HG02571 (cell line): ENCODE measurements at regions not wholly inside any gene's neighbourhood (a gene's known extent, or its start where the extent isn't known, plus 50 kb on each side); places are given as distances from the start of the nearest gene placed in this dataset.
A peak's percentile ranks its signal among the peaks of the same experiment; 100 is the strongest.
"Not testable (repeated sequence)": the region's sequence is repeated elsewhere in the genome, so short reads cannot be mapped to it uniquely, and the experiment has no call there.

Source experiments
- ATAC-seq: cut with Tn5 transposase; IDR thresholded peaks from one replicate; pipeline ENCODE4 v1.9.1; 2021; ENCODE audit warnings: mild to moderate bottlenecking, moderate library complexity; ENCODE audit not compliant: unreplicated experiment

DNA sequence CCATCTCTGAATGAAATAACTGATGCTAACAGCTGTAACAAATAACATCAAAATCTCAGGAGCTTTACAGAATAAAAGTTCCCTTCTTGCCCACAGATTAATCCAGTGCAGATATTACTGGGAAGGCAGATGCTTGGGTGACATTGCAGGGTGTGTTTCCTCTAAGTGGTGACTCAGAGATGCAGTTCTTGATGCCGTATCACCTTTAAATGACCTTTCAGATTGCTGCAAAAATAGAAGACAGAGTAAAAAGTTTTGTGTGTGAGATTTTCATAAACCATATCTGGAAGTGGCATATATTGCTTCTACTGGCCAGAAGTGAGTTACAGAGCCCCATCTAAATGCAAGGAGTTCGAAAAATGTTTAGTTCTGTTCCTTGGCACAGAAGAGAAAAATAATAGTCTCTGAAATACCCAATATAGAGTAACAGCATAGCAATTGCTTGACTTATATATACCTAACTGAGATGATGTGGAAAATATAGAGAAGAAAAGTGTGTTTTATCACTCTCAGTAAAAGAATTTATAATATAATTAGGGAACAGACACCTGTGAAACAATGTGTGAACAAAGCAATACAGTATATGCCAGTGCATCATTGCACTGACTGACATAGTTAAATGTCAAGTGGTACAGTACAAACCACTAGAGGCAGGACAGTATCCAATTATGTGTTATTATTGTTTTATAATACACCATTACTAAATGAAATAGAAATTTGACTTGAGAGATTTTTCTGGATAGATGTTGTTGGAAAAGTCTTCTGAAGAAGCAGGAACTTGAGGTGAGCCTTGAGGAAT, 430.7 kb upstream of the CBLB start:
- peak; percentile 63 for ATAC-seq

DNA sequence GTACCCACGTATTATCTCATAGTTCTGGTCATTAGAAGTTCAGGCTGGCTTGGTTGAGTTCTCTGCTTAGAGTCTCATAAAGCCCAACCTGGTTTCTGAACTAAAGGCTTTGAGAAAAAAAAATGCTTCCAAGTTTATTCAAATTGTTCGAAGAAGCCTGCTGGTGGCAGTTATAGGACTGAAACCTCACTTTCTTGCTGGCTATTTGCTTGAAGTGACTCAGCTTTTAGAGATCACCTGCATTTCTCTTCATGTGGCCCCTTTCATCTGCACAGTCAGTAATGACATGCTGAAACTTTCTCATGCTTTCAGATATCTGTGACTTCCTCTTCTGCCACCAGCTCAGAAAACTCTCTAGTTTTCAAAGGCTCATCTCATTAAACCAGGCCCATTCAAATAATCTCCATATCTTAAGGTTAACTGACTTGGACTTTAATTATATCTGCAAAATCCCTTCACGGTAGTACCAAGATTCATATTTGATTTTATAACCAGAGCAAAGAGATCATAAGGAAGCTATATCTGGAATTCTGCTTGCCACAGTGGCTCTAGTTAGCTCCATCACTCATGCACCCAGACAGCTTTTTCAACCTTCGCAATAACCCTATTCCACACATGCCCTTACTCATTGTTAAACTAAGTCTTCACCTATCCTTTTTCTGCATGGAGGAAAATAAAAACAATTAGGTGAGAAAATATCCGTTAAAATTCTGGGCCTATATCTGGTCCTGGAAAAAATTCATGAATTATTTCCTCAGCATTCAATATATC, 433.8 kb upstream of the CBLB start:
- peak; percentile 90 for ATAC-seq

DNA sequence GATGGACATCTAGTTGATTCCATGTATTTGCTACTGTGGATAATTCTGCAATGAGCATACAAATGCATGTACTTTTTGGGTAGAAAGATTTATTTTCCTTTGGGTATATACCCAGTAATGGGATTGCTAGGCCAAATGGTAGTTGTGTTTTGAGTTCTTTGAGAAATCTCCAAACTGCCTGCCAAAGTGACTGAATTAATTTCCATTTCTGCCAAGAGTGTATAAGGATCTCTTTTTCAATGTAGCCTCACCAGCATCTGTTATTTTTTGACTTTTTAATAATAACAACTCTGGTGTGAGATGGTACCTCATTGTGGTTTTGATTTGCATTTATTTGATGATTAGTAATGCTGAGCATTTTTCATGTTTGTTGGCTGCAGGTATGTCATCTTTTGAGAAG, 435.0 kb upstream of the CBLB start:
- no peak for ATAC-seq

DNA sequence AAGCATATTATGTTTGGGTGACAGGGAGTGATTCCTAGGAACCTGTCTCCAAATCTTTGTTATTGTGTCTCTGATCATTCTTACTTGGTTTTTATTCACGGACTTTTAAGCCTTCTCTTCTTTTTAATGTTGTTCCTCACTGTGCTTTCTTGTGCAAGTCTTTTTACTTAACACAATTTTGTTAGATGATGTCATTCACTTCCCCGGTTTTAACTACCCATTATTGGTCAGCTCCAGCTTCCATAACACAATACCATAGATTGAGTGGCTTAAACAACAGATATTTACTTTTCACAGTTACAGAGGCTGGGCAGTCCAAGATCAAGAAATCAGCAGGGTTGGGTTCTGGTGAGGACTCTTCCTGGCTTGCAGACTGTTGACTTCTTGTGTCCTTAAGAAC, 436.3 kb upstream of the CBLB start:
- no peak for ATAC-seq

DNA sequence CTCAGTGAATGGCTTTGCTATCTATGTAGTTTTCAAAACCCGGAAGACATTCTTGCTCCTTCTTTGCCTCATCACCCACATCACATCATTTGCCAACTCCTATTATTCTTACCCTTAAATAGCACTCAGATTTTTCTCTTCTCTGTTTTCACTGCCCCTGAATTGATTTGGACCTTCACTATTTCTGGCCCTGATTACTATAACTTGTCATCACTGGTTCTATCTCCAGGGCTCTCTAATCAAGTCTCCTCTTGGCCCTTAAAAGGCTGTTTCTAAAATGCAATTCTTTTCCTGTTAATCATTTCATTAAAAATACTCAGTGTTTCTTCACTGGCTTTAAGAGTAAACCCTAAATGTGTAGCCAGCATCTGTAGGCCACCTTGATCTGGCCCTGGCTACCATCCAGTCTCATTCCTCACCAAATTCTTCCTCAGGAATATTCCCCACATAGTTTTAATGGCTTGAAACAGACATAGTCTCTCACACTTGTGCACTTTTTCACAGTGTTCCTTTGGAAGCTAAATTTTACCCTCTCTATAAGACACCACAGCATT, 437.1 kb upstream of the CBLB start:
- ATAC-seq = no peak

DNA sequence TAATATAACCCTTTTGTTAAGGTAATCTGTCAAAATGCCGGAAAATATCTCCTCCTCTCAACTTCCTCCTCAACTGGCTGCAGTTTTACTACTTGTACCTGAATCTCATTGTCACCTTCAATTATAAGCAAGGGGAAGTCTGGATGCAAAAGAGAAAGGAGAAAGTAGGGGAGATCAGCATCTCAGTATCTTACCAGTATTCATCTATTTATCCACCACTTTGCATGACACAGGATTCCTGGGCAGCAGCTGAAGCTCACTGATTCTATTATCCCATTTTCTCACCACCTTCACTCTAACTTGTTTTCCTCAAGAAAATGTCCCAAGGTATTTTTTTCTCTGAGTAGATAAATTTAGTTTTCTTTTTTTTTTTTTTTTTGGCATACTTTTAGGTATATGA, 440.5 kb upstream of the CBLB start:
- no peak for ATAC-seq

DNA sequence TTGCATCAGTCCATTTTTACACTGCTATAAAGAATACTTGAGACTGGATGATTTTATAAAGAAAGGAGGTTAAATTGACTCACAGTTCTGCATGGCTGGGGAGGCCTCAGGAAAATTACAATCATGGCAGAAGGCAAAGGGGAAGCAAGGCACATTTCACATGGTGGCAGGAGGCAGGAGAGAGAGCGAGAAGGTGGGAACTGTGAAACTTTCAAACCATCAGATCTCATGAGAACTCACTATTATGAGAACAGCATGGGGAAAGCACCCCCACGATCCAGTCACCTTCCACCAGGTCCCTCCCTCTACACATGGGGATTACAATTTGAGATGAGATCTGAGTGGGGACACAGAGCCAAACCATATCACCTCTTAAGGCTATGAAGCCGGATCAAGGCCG, 441.0 kb upstream of the CBLB start:
- not testable (repeated sequence) for ATAC-seq

DNA sequence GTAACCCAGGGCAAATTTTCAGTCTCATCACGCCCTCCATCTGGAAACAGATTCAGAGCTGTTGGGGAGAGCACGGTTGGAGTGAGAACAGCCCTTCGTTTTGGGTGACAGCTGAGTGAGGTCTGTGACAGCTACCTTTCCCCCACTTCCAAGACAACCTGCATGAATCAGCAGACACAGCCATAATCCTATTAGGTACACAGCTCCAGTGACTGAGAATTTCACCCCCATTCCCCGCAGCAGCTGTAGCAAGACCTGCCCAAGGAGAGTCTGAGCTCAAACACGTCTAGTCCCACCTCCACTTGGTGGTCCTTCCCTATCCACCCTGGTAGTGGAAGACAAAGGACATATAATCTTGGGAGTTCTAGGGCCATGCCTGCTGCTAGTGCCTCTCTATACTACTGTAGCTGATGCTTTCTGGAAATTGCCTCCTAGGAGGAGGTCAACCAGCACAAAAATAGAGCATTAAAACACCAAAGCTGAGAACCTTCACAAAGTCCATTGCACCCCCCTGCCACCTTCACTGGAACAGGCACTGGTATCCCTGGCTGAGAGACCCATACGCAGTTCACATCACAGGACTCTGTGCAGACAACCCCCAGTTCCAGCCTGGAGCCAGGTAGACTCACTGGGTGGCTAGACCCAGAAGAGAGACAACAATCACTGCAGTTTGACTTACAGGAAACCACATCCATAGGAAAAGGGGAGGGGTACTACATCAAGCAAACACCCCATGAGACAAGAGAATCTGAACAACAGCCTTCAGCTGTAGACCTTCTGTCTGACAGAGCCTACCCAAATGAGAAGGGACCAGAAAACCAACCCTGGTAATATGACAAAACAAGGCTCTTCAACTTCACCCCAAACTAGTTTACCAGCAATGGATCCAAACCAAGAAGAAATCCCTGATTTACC, 448.6 kb upstream of the CBLB start:
- ATAC-seq = no peak

DNA sequence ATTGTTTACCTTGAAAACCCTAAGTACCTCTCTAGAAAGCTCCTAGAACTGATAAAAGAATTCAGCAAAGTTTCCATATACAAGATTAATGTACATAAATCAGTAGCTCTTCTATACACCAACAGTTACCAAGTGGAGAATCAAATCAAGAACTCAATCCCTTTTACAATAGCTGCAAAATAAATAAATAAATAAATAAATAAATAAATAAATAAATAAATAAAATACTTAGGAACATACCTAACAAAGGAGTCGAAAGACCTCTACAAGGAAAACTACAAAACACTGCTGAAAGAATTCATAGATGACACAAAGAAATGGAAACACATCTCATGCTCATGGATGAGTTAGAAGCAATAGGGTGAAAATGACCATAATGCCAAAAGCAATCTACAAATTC, 452.6 kb upstream of the CBLB start:
- ATAC-seq = not testable (repeated sequence)

DNA sequence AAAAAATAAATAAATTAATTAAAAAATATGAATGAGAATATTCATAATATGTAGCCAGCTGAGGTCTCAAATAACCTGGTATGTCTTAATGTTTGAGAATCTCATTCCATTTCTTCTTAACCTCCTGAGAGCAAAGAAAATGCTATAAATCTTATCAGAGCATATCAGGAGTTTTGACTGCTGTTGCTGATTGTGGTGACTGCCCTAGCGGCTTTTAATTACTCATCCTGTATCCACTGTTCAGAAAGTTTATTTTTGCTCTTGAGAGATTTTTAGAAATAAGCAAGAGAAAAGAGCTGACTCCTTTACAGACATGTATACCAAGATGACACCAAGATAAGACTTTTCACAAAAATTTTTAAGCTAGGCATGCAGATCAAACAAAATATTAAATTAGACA, 454.8 kb upstream of the CBLB start:
- ATAC-seq = no peak

DNA sequence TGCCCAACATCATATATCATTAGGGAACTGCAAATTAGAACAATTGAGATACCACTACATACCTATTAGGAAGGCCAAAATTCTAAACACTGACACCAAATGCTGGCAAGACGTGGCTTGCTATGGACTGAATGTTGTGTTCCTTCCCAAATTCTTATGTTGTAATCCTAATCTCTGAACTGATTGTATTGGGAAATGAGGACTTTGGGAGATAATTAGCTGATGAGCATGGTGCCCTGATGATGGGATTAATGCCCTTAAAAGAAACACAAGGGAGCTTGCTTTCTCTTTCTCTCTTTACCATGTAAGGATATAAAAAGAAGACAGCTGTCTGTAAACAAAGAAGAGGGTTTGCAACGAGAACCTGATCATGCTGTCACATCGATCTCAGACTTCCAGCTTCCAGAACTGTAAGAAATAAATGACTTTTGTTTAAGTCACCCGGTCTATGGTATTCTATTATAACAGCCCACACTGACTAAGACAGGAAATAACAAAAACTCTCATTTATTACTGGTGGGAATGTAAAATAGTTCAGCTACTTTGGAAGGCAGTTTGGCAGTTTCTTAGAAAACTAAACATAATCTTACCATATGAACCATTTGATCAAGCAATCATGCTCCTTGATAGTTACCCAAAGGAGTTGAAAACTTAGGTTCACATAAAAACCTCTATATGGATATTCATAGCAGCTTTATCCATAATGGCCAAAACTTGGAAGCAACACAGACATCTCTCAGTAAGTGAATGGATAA, 458.3 kb upstream of the CBLB start:
- ATAC-seq = no peak

DNA sequence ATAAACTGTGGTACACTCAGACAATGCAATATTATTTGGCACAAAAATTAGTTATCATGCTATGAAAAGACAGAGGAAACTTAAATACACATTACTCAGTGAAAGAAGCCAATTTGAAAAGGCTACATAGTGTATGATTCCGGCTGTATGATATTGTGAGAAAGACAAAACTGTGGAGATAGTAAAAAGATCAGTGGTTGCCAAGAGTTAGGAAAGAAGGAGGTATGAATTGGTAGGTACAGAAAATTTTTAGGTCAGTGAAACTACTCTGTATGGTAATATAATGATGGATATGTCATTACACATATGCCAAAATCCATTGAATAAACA, 458.8 kb upstream of the CBLB start:
- ATAC-seq = no peak

DNA sequence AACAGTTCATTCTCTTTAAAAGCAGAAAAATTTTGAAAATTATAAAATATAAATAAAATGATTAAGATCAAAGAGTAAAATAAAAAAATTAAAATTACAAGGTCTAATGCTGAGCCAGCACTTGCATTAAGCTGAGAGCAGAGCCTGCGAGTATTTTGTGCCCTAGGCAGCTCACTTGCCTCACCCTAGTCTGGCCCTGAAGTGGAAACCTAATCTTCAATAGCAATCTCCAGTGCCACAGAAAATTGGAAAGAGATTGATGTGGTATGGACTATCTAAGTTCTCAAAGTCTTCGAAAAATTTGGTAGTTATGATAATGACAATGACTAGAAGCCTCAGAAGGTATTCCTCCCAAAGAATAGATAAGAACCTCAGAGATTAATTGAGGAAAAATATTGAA, 459.4 kb upstream of the CBLB start:
- no peak for ATAC-seq

DNA sequence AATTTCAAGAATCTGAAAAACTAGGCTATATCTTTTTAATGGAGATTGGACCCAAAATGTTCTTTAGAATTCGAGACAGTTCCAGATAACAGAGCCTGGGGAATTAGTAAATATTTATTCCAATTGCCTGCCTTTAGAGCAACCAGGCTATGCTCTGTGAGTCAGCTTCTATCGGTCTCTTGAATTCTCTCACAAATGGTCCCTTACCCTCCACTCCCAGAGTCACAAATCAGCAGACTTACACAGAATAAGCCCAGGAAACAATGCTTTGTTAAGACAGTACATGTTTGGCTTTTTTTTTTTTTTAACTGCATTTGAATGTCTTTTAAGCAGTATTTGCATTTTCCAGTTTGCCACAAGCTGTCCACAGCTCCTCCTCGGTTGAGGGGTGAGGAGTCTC, 460.7 kb upstream of the CBLB start:
- no peak for ATAC-seq

DNA sequence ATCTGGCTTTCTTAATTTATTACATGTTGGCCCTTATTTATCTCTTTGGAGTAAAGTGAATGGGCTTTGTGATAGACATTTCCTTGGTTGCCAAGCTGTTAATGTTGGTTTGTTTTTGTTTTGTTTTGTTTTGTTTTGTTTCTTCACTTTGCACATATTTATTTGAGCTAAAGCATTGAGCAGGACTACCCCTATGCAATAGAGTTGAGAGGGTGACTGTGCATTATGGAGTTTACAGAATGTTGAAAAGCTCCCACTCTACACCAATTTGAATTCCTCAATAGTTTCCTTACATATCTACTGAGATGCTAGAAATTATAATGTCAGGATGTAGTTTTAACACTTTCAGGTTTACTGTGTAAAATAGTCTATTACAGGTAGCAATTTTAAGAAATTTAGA, 462.8 kb upstream of the CBLB start:
- no peak for ATAC-seq

DNA sequence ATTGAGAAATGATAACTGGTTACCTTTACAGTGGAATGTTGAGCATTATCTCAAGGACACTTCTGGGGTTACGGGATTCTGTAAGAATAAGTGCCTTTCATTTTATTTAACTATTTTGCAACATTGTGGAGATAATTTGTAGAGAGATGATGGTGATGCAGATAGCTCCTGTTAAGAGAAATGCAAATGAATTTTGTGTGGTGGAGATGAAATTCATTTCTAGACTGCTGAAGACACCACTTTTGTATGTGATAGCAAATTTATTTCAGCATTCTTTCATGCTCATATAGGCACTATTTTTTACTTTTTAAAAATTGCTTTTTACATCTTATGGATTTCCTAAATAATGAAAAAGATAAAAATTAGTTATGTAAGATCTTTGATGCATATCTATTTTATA, 463.3 kb upstream of the CBLB start:
- ATAC-seq = no peak

DNA sequence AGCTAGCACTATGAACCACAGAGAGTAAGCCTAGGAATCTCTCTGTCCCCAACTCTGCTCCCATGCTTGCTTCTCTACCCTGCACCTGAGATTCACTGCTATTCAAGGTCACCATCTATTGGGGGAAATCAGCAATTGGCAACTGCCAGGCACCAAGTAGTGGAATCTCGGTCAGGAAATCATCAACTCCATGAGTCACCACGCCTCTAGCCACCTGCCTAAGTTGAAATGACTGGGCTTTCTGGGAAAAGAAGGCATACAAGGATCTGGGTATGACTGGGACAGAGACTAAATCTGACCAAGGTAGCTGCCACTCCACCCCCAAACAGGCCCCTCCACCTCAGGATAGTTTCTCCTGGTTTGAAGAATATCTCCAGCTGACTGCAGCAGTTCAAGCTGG, 464.1 kb upstream of the CBLB start:
- peak; percentile 59 for ATAC-seq

DNA sequence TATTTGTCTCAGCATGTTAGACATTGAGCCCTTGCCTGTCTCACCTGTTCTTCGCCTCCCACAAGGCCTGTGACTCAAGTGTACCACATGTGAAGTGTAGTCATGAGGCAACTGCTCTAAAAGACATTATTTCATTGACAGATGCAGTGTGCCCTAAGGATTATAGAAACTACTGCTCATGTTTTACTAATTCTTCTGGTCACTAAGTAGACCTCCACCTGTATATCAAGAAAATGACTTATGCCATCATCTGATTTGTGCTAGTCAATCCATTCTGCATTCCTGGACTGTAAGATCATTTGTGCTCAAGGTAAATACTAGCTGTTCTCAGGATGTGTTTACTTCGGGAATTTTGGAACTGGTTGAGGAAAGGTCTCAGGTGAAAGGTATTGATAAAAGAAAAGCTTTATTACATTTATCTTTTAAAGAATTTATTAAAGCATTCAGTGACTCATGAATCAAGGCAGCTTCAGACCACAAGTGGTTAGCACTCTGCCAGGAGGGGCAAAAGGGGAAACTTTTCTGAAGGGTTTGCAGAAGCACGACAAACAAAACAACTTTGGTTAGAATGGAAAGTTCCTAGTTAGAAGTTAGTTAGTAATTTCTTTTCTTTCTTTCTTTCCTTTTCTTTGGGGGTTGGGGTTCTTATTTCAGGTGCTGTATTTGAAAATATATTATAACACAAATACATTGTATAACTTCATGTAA, 465.3 kb upstream of the CBLB start:
- peak; percentile 41 for ATAC-seq

DNA sequence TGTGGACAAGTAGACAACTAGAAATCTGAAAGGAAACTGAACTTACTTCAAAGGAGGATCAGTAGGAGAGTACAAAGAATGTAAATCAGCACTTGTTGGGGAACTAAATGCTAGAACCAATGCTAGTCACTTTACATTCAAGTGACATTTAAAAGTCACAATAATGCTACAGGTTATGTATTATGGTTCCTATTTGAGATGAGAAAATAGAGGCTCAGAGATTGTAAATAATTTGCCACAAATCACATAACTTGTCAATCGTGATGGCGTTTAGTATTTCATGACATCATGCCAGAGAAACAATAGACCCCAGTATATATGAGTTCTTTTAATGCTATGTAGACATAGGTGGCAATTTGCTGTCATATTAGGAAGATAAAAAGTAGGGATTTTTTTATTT, 467.8 kb upstream of the CBLB start:
- ATAC-seq = no peak

DNA sequence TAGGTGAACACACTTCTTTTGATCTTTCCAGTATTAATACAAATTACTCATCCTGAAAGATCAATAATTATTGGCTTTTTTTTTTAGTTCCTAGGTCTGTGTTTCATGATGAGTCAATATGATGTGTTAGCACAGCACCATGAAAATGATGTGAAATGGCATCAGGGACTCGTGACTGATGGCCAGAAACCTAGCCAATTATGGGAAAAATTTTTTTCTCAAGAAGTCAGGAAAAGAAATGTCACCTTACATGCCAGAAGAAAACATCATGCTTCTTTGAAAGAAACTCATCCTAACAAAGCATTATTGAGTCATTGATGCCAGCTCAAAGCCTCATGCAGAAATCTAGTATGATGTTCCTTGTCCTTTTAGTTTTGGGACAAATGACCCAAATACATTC, 468.3 kb upstream of the CBLB start:
- no peak for ATAC-seq
